Neural crest cell (in vitro differentiated cells): ENCODE measurements at regions not wholly inside any gene's neighbourhood (a gene's known extent, or its start where the extent isn't known, plus 50 kb on each side); places are given as distances from the start of the nearest gene placed in this dataset.
A peak's percentile ranks its signal among the peaks of the same experiment; 100 is the strongest.

ENCODE experiments used
- DNase-seq: peaks from one replicate; pipeline ENCODE4 v3.0.0; 2021; ENCODE audit warnings: low read depth, mixed read lengths, low spot score
- H3K27ac Mint-ChIP-seq: one replicate; pipeline ENCODE4 v1.8.0; 2021; ENCODE audit warnings: mild to moderate bottlenecking, mixed read lengths; ENCODE audit not compliant: unreplicated experiment
- H3K27me3 Mint-ChIP-seq: 2 replicates; pipeline ENCODE4 v1.8.0; 2021; ENCODE audit warnings: low read depth, mild to moderate bottlenecking, mixed read lengths
- H3K36me3 Mint-ChIP-seq: 2 replicates; pipeline ENCODE4 v1.8.0; 2021; ENCODE audit warnings: low read depth, mild to moderate bottlenecking, mixed read lengths
- H3K4me1 Mint-ChIP-seq: 2 replicates; pipeline ENCODE4 v1.8.0; 2021; ENCODE audit warnings: mixed read lengths
- H3K4me3 Mint-ChIP-seq: one replicate; pipeline ENCODE4 v1.8.0; 2021; ENCODE audit warnings: mild to moderate bottlenecking, mixed read lengths
- H3K9me3 Mint-ChIP-seq: 2 replicates; pipeline ENCODE4 v1.8.0; 2021; ENCODE audit warnings: mixed read lengths
- TF ChIP-seq, protein P1 (sequence below): fragments of 200-600 bp; sonication (generic); conservative IDR thresholded peaks from 2 replicates; pipeline ENCODE4 v1.5.0; 2021; ENCODE audit warnings: antibody characterized with exemption, mild to moderate bottlenecking

DNA sequence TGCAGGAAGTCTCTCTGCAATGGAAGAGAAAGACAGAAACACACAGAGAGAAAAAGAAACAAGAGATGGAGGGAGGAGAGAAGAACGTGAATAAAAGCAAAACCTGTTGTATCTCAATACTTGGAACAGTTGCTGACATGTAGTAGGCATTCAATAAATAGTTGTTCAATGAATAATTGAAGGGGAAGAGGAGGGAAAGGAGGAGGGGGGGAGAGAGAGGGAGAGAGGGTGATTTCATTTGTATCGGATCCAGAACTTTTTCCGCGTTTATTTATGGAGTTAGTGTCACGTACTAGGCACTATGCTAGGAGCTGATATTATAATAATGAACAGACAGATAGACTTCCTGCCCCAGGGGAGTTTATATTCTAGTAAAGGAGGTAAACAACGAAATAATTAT, 144.1 kb downstream of the OMA1 start:
- Mint-ChIP-seq H3K27me3 (no peaks in the 10 kb centered on the region), H3K36me3 (no peaks in the 10 kb centered on the region), H3K4me3 (no peak overlapping the region)

DNA sequence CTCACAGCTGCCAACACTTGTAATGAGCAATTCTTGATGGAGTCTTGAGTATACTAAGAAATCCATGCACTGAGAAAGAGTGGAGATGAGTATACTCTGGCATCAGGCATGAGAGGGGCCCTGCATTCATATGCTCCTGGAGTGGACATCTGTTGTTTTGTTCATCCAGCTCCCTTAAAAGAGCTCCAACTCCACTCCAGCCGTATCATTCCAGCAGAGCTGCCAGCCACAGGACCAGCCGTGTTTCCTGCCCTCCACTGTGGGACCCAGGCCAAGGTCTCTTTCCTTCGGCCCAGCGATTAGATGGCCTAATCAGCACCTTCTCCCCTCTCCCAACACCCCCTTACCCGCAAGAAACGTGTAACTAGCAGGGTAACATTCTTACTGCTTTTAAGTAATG, 144.5 kb downstream of the OMA1 start:
- no peaks in the 10 kb centered on the region for H3K27me3 Mint-ChIP-seq
- no peak overlapping the region for H3K4me3 Mint-ChIP-seq
- peaks cover 50% of the 10 kb centered on the region for H3K4me1 Mint-ChIP-seq
- no peaks in the 10 kb centered on the region for H3K9me3 Mint-ChIP-seq
- TF ChIP-seq, protein P1, sequence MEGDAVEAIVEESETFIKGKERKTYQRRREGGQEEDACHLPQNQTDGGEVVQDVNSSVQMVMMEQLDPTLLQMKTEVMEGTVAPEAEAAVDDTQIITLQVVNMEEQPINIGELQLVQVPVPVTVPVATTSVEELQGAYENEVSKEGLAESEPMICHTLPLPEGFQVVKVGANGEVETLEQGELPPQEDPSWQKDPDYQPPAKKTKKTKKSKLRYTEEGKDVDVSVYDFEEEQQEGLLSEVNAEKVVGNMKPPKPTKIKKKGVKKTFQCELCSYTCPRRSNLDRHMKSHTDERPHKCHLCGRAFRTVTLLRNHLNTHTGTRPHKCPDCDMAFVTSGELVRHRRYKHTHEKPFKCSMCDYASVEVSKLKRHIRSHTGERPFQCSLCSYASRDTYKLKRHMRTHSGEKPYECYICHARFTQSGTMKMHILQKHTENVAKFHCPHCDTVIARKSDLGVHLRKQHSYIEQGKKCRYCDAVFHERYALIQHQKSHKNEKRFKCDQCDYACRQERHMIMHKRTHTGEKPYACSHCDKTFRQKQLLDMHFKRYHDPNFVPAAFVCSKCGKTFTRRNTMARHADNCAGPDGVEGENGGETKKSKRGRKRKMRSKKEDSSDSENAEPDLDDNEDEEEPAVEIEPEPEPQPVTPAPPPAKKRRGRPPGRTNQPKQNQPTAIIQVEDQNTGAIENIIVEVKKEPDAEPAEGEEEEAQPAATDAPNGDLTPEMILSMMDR, result no peak
- no peak for DNase-seq
- H3K36me3 Mint-ChIP-seq, result no peaks in the 10 kb centered on the region
- H3K27ac Mint-ChIP-seq, result no peak overlapping the region

More for the DNA sequence above, 144.1 kb downstream of the OMA1 start:
- Mint-ChIP-seq H3K4me1 (peaks cover 47% of the 10 kb centered on the region), H3K27ac (no peak overlapping the region), H3K9me3 (no peaks in the 10 kb centered on the region)
- no peak for DNase-seq
- TF ChIP-seq, protein P1, result no peak

DNA sequence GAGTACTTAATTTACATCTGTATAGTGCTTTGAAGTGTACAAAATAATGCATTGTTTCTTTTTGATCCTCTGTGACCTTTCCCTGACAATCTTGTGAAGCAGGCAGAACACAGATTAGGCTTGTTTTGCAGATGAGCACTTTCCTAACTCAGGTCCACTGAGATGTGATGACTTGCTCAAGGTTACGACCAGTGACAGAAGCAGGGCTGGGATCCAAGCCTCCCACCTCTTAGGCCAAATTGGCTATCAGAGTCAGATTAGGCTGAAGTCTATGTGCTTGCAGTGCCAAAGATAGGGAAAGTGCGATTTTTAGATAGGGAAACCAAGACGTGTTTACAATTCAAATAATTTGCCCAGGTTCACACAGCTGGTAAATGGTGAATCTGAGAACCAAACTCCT, 147.3 kb downstream of the OMA1 start:
- H3K9me3 Mint-ChIP-seq, result peaks cover 3% of the 10 kb centered on the region
- no peaks in the 10 kb centered on the region for H3K27me3 Mint-ChIP-seq
- TF ChIP-seq, protein P1, result no peak
- peak overlapping the region; percentile 63 for H3K27ac Mint-ChIP-seq
- no peak for DNase-seq
- peaks cover 68% of the 10 kb centered on the region for H3K4me1 Mint-ChIP-seq
- H3K36me3 Mint-ChIP-seq, result no peaks in the 10 kb centered on the region
- no peak overlapping the region for H3K4me3 Mint-ChIP-seq

DNA sequence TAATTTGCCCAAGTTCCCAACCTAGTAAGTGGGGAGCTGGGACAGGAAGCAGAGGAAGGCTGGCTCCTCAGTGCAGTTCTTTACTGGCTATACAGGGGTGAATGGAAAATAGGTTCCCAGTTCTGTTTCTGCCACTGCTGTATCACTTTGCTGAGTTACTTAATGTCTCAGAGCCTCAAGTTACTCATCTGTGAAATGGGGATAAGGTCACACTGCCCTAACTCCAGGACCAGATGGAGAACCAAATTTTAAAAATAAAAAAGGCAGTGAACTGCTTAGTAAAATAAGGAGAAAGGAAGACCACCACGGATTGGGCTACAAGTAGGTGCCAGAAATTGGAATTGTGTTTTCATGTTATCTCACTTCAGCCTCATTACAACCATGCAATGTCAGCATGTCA, 147.8 kb downstream of the OMA1 start:
- peaks cover 3% of the 10 kb centered on the region for H3K9me3 Mint-ChIP-seq
- H3K27ac Mint-ChIP-seq, result no peak overlapping the region
- TF ChIP-seq, protein P1, result no peak
- no peak overlapping the region for H3K4me3 Mint-ChIP-seq
- no peak for DNase-seq
- no peaks in the 10 kb centered on the region for H3K36me3 Mint-ChIP-seq
- H3K4me1 Mint-ChIP-seq, result peaks cover 68% of the 10 kb centered on the region
- H3K27me3 Mint-ChIP-seq, result no peaks in the 10 kb centered on the region

DNA sequence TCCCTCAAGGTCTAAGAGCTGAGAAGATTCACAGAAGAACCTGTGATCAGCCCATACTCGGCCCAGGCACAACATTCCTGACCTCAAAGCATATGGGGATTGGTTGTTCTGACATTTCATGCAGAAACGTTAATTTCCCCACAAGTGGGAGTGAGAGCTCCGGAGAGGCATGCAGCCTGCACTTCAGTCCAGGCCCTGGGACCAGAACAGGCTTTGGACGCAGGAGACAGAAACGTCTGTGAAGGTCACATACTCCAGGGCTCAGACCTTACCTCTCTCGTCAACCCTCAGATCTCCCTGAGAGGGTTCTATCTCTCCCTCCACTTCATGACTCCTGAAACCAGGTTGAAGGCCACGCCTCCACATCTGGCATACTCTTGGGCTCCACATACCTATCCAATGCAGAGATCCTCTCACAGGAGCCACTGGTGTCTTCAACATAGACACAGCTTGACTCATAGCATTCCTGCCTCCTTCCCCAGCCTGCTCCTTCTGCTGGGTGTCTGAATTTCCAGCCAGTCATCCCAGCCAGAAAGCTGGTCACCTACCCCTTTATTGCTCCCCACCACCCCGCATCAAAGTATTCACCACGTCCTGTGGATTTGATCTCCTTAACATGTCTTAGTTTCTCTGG, 149.2 kb downstream of the OMA1 start:
- Mint-ChIP-seq H3K27ac (no peak overlapping the region), H3K4me1 (peaks cover 66% of the 10 kb centered on the region), H3K27me3 (no peaks in the 10 kb centered on the region), H3K9me3 (peaks cover 3% of the 10 kb centered on the region), H3K4me3 (no peak overlapping the region), H3K36me3 (no peaks in the 10 kb centered on the region)
- no peak for DNase-seq
- TF ChIP-seq, protein P1, result no peak
